Kidney (tissue), 13 donors: ENCODE measurements at regions not wholly inside any gene's neighbourhood (a gene's known extent, or its start where the extent isn't known, plus 50 kb on each side); places are given as distances from the start of the nearest gene placed in this dataset.

Source experiments
- DNase-seq, 5 donors: peaks; one replicate each; pipeline ENCODE4 v3.0.0-alpha.2; 2013 to 2020
- FAIRE-seq: peaks from 2 replicates; lab custom pipeline; 2012; peaks lifted over from hg19 to GRCh38; lab: Jason Lieb, UNC
- H3K27ac ChIP-seq, 2 donors: one replicate each; pipeline ENCODE4 v1.7.0; 2013; ENCODE audit warnings: low read depth in 2 of 2, low read length in 2 of 2, inconsistent platforms in 1 of 2
- H3K27me3 ChIP-seq: one replicate; pipeline ENCODE4 v1.7.1; 2013; ENCODE audit warnings: low read length, inconsistent platforms; ENCODE audit not compliant: control insufficient read depth, insufficient read depth
- H3K36me3 ChIP-seq, 3 donors: one replicate each; pipeline versions ENCODE4 v1.7.0 to v1.7.1; 2013; ENCODE audit warnings: low read length in 3 of 3, control low read depth in 1 of 3, inconsistent platforms in 1 of 3; ENCODE audit not compliant: insufficient read depth in 3 of 3, control insufficient read depth in 2 of 3
- H3K4me1 ChIP-seq, 3 donors: one replicate each; pipeline versions ENCODE4 v1.7.0 to v1.7.1; 2013; ENCODE audit warnings: low read length in 3 of 3, inconsistent platforms in 1 of 3, low read depth in 1 of 3; ENCODE audit not compliant: control insufficient read depth in 2 of 3, insufficient read depth in 2 of 3
- H3K4me3 ChIP-seq, 3 donors: one replicate each; pipeline versions ENCODE4 v1.7.0 to v1.8.1; 2013; ENCODE audit warnings: low read length in 3 of 3, control low read depth in 1 of 3, inconsistent platforms in 1 of 3
- H3K9ac ChIP-seq, 3 donors: one replicate each; pipeline versions ENCODE4 v1.7.0 to v1.7.1; 2013; ENCODE audit warnings: low read length in 3 of 3, control low read depth in 1 of 3, inconsistent platforms in 1 of 3
- H3K9me3 ChIP-seq, 3 donors: one replicate each; pipeline versions ENCODE4 v1.7.0 to v1.7.1; 2013; ENCODE audit warnings: low read length in 3 of 3, control low read depth in 1 of 3, inconsistent platforms in 1 of 3; ENCODE audit not compliant: control insufficient read depth in 2 of 3, insufficient read depth in 1 of 3
- CTCF ChIP-seq: IDR thresholded peaks from 3 replicates; pipeline ENCODE4 v1.5.1; 2012; ENCODE audit warnings: mild to moderate bottlenecking, moderate library complexity, borderline replicate concordance; ENCODE audit not compliant: insufficient read depth; ENCODE audit errors: extremely low read depth
- intact Hi-C: fragments of 100-400 bp; cut with DNase I; formaldehyde crosslinking; loops from one replicate; pipeline ENCODE4 v1.11.1; 2022
- donor health status: control.
- donor health status: control.
- donor health status: control.
- donor health status: control.
- donor health status: control.
- donor health status: DM: yes; HTN: yes; CAD: no.
- donor health status: Normal renal cell carcinoma (clear cell type).

DNA sequence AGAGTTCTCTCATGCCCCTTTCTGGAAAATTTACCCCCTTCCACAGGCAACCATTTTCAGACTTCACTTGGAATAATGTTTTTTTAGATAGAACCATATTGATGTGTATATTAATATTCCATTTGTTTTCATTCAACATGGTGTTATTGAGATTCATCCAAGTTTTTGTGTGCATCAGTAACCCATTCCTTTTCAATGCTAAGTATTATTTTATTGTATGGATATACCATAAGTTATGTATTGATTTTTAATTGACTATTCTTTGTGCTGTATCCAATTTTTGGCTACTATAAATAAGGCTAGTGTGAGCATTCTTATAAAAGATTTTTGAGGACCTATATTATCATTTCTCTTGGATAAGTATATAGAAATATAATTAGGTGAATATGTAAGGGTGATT lies 1025.7 kb downstream of the GRM8 start:
- no peak for DNase-seq
- Histone ChIP-seq H3K27ac (no peak overlapping the region), H3K9ac (no peak overlapping the region), H3K4me1 (no peaks in the 10 kb centered on the region), H3K36me3 (no peaks in the 10 kb centered on the region), H3K4me3 (no peak overlapping the region), H3K9me3 (no peaks in the 10 kb centered on the region), H3K27me3 (no peaks in the 10 kb centered on the region)
- no peak for TF ChIP-seq CTCF
- FAIRE-seq, result no peak
- intact Hi-C loops, result no loop called here

GRCh38 chr7:126223729-126224128 lies 1029.0 kb downstream of the GRM8 start:
- intact Hi-C loops, result no loop called here
- Histone ChIP-seq H3K4me3 (no peak overlapping the region), H3K27ac (no peak overlapping the region), H3K27me3 (no peaks in the 10 kb centered on the region), H3K4me1 (no peaks in the 10 kb centered on the region), H3K36me3 (no peaks in the 10 kb centered on the region), H3K9ac (no peak overlapping the region), H3K9me3 (no peaks in the 10 kb centered on the region)
- FAIRE-seq, result no peak
- DNase-seq, result no peak
- no peak for TF ChIP-seq CTCF

GRCh38 chr7:126222782-126223181 lies 1030.0 kb downstream of the GRM8 start:
- Histone ChIP-seq H3K27ac (no peak overlapping the region), H3K4me1 (no peaks in the 10 kb centered on the region), H3K36me3 (no peaks in the 10 kb centered on the region), H3K9me3 (no peaks in the 10 kb centered on the region), H3K4me3 (no peak overlapping the region), H3K27me3 (no peaks in the 10 kb centered on the region), H3K9ac (no peak overlapping the region)
- DNase-seq (no peak), FAIRE-seq (no peak)
- no peak for TF ChIP-seq CTCF
- intact Hi-C loops, result no loop called here

DNA sequence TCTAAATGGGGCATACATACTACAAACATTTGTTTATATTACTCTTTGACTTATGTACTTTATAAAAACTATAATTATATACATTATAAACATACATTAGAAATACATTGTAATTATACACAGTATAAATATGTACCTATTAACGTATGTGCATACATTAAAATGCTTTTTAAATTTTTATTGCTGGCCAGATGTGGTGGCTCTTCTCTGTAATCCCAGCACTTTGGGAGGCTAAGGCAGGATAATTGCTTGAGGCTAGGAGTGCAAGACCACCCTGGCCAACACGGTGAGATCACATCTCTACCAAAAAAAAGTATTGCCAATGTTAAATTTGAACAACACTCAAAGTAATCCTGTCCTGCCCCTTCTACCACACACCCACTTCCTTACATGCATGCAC lies 1037.0 kb downstream of the GRM8 start:
- no peak for FAIRE-seq
- H3K4me3 ChIP-seq, result no peak overlapping the region
- no peak overlapping the region for H3K9ac ChIP-seq
- H3K36me3 ChIP-seq, result no peaks in the 10 kb centered on the region
- DNase-seq, result no peak
- H3K9me3 ChIP-seq, result no peaks in the 10 kb centered on the region
- no peak for TF ChIP-seq CTCF
- no peaks in the 10 kb centered on the region for H3K27me3 ChIP-seq
- H3K4me1 ChIP-seq, result no peaks in the 10 kb centered on the region
- no peak overlapping the region for H3K27ac ChIP-seq
- intact Hi-C loops, result no loop called here
